GM19023 (cell line): ENCODE measurements at regions not wholly inside any gene's neighbourhood (a gene's known extent, or its start where the extent isn't known, plus 50 kb on each side); places are given as distances from the start of the nearest gene placed in this dataset.

Experiments used
- ATAC-seq: cut with Tn5 transposase; IDR thresholded peaks from one replicate; pipeline ENCODE4 v1.9.1; 2021; ENCODE audit warnings: mild to moderate bottlenecking, moderate library complexity; ENCODE audit not compliant: unreplicated experiment

- ATAC-seq = no peak
Measured at GRCh38 chr2:19045151-19045550, 313.3 kb downstream of the OSR1 start.

- no peak for ATAC-seq
Measured at GRCh38 chr2:19043893-19044292, 314.5 kb downstream of the OSR1 start.

GRCh38 chr2:19041434-19042041 is 316.9 kb downstream of the OSR1 start:
- no peak for ATAC-seq

- ATAC-seq = no peak
Measured at GRCh38 chr2:19038071-19039015, 320.1 kb downstream of the OSR1 start.

GRCh38 chr2:19036091-19036490 is 322.3 kb downstream of the OSR1 start:
- ATAC-seq = no peak

- no peak for ATAC-seq
Measured at GRCh38 chr2:19035238-19035637, 323.2 kb downstream of the OSR1 start.

- ATAC-seq = no peak
Measured at GRCh38 chr2:19033240-19033639, 325.2 kb downstream of the OSR1 start.

GRCh38 chr2:19031642-19032041 is 326.8 kb downstream of the OSR1 start:
- ATAC-seq = no peak

- no peak for ATAC-seq
Measured at GRCh38 chr2:19029655-19030054, 328.8 kb downstream of the OSR1 start.

GRCh38 chr2:19028587-19029375 is 329.6 kb downstream of the OSR1 start:
- no peak for ATAC-seq

- ATAC-seq = no peak
Measured at GRCh38 chr2:19027626-19028025, 330.8 kb downstream of the OSR1 start.

GRCh38 chr2:19026261-19026660 is 332.2 kb downstream of the OSR1 start:
- ATAC-seq = no peak

- no peak for ATAC-seq
Measured at GRCh38 chr2:19022334-19022733, 336.1 kb downstream of the OSR1 start.

- no peak for ATAC-seq
Measured at GRCh38 chr2:19021721-19022120, 336.7 kb downstream of the OSR1 start.

- ATAC-seq = no peak
Measured at GRCh38 chr2:19021100-19021476, 337.3 kb downstream of the OSR1 start.

GRCh38 chr2:19020144-19021099 is 338.0 kb downstream of the OSR1 start:
- ATAC-seq = no peak

- ATAC-seq = no peak
Measured at GRCh38 chr2:19009510-19009909, 348.9 kb downstream of the OSR1 start.

- ATAC-seq = no peak
Measured at GRCh38 chr2:19003554-19003953, 354.9 kb downstream of the OSR1 start.

GRCh38 chr2:19000776-19001175 is 357.6 kb downstream of the OSR1 start:
- ATAC-seq = no peak

GRCh38 chr2:18999198-18999597 is 359.2 kb downstream of the OSR1 start:
- ATAC-seq = no peak
